HepG2 (cell line): ENCODE measurements at regions not wholly inside any gene's neighbourhood (a gene's known extent, or its start where the extent isn't known, plus 50 kb on each side); places are given as distances from the start of the nearest gene placed in this dataset.

Experiments used
- ATAC-seq: fragments of 200-7000 bp; cut with Tn5 transposase; 3 replicates; pipeline ENCODE4 v1.9.1; 2020; ENCODE audit warnings: mild to moderate bottlenecking, moderate library complexity
- BruUV-seq: library from RNA; stranded (reverse); fragments of 400-500 nt; replicated peaks from 2 replicates; lab custom pipeline; 2021; lab: Mats Ljungman, UMichigan
- CTCF ChIA-PET: fragments of 300-600 bp; formaldehyde crosslinking; extraction: SDS; loops from one replicate; lab custom pipeline; 2021; ENCODE audit warnings: low total read pairs, inconsistent platforms, low intra/inter-chr PET ratio; lab: Yijun Ruan, JAX
- POLR2A ChIA-PET: fragments of 350-600 bp; sonication (Branson Sonifier 250); formaldehyde crosslinking; loops from one replicate; lab custom pipeline; 2020; ENCODE audit warnings: antibody characterized with exemption, inconsistent platforms; lab: Yijun Ruan, JAX
- DNase-seq: peaks from one replicate; pipeline ENCODE4 v3.0.0-alpha.2; 2015; ENCODE audit warnings: low spot score
- FAIRE-seq: peaks from 3 replicates; lab custom pipeline; 2011; peaks lifted over from hg19 to GRCh38; lab: Jason Lieb, UNC
- H2AFZ ChIP-seq: one replicate; pipeline ENCODE4 v1.6.1; 2011; ENCODE audit warnings: low read length, inconsistent platforms
- H3K27ac ChIP-seq: fragments of 300-600 bp; 3 replicates; pipeline ENCODE4 v1.8.0; 2011; ENCODE audit warnings: mixed run types, mild to moderate bottlenecking, mixed read lengths, low read length, inconsistent platforms; ENCODE audit not compliant: insufficient read depth; ENCODE audit errors: extremely low read length
- H3K27me3 ChIP-seq, 2 experiments: fragments of 200-600 bp in 1 of 2; 2 replicates in 1 of 2; 3 replicates in 1 of 2; pipeline versions ENCODE4 v1.6.0 to v1.8.0; 2011; ENCODE audit warnings: low read length in 2 of 2, mild to moderate bottlenecking in 2 of 2, moderate library complexity in 2 of 2, inconsistent platforms in 1 of 2; ENCODE audit not compliant: insufficient read depth in 2 of 2, control insufficient read depth in 1 of 2
- H3K36me3 ChIP-seq, 2 experiments: fragments of 200-600 bp in 1 of 2; replicated peaks in 1 of 2; 2 replicates in 1 of 2; 3 replicates in 1 of 2; pipeline versions ENCODE4 v1.5.1 to v1.8.0; 2011; ENCODE audit warnings: low read length in 2 of 2, inconsistent platforms in 1 of 2; ENCODE audit not compliant: insufficient read depth in 2 of 2, control insufficient read depth in 1 of 2
- H3K4me1 ChIP-seq: 2 replicates; pipeline ENCODE4 v1.5.1; 2012; ENCODE audit warnings: low read length, inconsistent platforms; ENCODE audit not compliant: insufficient read depth
- H3K4me2 ChIP-seq: 2 replicates; pipeline ENCODE4 v1.6.0; 2011; ENCODE audit warnings: low read depth, low read length, inconsistent platforms
- H3K4me3 ChIP-seq, 3 experiments: fragments of 200-600 bp in 1 of 3; sonication (generic), shearing (Covaris generic) in 1 of 3; replicated peaks in 1 of 3; 2 replicates each; pipeline ENCODE4 v1.5.1; 2011 to 2016; ENCODE audit warnings: low read length in 3 of 3, inconsistent platforms in 2 of 3, low read depth in 2 of 3, mild to moderate bottlenecking in 2 of 3, control low read depth in 1 of 3, mixed read lengths in 1 of 3; ENCODE audit not compliant: insufficient read depth in 1 of 3
- H3K79me2 ChIP-seq: one replicate; pipeline ENCODE4 v1.6.1; 2011; ENCODE audit warnings: low read length, inconsistent platforms; ENCODE audit not compliant: insufficient read depth
- H3K9ac ChIP-seq: 2 replicates; pipeline ENCODE4 v1.6.0; 2011; ENCODE audit warnings: mild to moderate bottlenecking, low read depth, low read length, inconsistent platforms; ENCODE audit not compliant: insufficient read depth
- H3K9me3 ChIP-seq: 2 replicates; pipeline ENCODE4 v1.5.1; 2012; ENCODE audit warnings: mild to moderate bottlenecking, low read length
- H4K20me1 ChIP-seq: 2 replicates; pipeline ENCODE4 v1.6.0; 2011; ENCODE audit warnings: inconsistent platforms, mild to moderate bottlenecking, low read length, moderate library complexity; ENCODE audit not compliant: insufficient read depth
- FOSL2 ChIP-seq: sonication (generic); formaldehyde crosslinking; IDR thresholded peaks from 2 replicates; pipeline ENCODE4 v1.4.0; 2020; ENCODE audit warnings: missing genetic modification reagents
- JARID2 ChIP-seq: sonication (generic); formaldehyde crosslinking; IDR thresholded peaks from 2 replicates; pipeline ENCODE4 v1.8.1; 2023; ENCODE audit warnings: missing genetic modification reagents, inconsistent platforms; ENCODE audit not compliant: insufficient replicate concordance
- JUN ChIP-seq: sonication (generic); formaldehyde crosslinking; IDR thresholded peaks from 2 replicates; pipeline ENCODE4 v1.4.0; 2020; ENCODE audit warnings: mild to moderate bottlenecking, missing genetic modification reagents
- NCOA1 ChIP-seq: sonication (generic); formaldehyde crosslinking; IDR thresholded peaks from 2 replicates; pipeline ENCODE4 v1.9.0; 2021; ENCODE audit warnings: missing genetic modification reagents
- PPARG ChIP-seq: conservative IDR thresholded peaks from 2 replicates; pipeline ENCODE4 v1.6.1; 2016; ENCODE audit warnings: missing biosample characterization, missing genetic modification reagents
- RNF2 ChIP-seq: fragments of 450-650 bp; conservative IDR thresholded peaks from 2 replicates; pipeline ENCODE4 v1.6.1; 2016; ENCODE audit warnings: low read depth
- ZBTB7B ChIP-seq: sonication (generic); formaldehyde crosslinking; IDR thresholded peaks from 2 replicates; pipeline ENCODE4 v1.4.0; 2020; ENCODE audit warnings: missing genetic modification reagents
- ZFP1 ChIP-seq: IDR thresholded peaks from 2 replicates; pipeline ENCODE4 v1.6.1; 2016
- ZNF383 ChIP-seq: sonication (generic); formaldehyde crosslinking; IDR thresholded peaks from 2 replicates; pipeline ENCODE4 v1.4.0; 2020; ENCODE audit warnings: missing genetic modification reagents, mild to moderate bottlenecking, borderline replicate concordance
- ZNF549 ChIP-seq: sonication (generic); formaldehyde crosslinking; IDR thresholded peaks from 2 replicates; pipeline ENCODE4 v1.5.0; 2020; ENCODE audit warnings: missing genetic modification reagents
- ZNF557 ChIP-seq: sonication (generic); formaldehyde crosslinking; IDR thresholded peaks from 2 replicates; pipeline ENCODE4 v1.4.0; 2020; ENCODE audit warnings: missing genetic modification reagents
- ZNF580 ChIP-seq: IDR thresholded peaks from 2 replicates; pipeline ENCODE4 v1.6.1; 2016; ENCODE audit warnings: low read depth, borderline replicate concordance
- ZNF800 ChIP-seq: sonication (generic); formaldehyde crosslinking; IDR thresholded peaks from 2 replicates; pipeline ENCODE4 v1.4.0; 2020; ENCODE audit warnings: missing genetic modification reagents
- ZZZ3 ChIP-seq: sonication (generic); formaldehyde crosslinking; IDR thresholded peaks from 2 replicates; pipeline ENCODE4 v1.4.0; 2020; ENCODE audit warnings: missing genetic modification reagents, mild to moderate bottlenecking, borderline replicate concordance
- WGBS: methylation state at CpG from one replicate; pipeline ENCODE4 v1.1.6; 2017; ENCODE audit warnings: low lambda C conversion rate; 5-methylcytosine and 5-hydroxymethylcytosine counted together
- in situ Hi-C: cut with HindIII; loops from 2 replicates; pipeline ENCODE4 v1.10.0; 2017; ENCODE audit warnings: low pct_unique_long_range_greater_than_20kb; ENCODE audit not compliant: extremely low pct_ligation_motif_present
- intact Hi-C: fragments of 100-400 bp; cut with micrococcal nuclease; formaldehyde crosslinking; loops from one replicate; pipeline ENCODE4 v1.10.0; 2022; ENCODE audit not compliant: unreplicated experiment
- TF ChIP-seq, protein P1 (sequence below): sonication (generic); formaldehyde crosslinking; IDR thresholded peaks from 2 replicates; pipeline ENCODE4 v1.4.0; 2020; ENCODE audit warnings: missing genetic modification reagents

DNA sequence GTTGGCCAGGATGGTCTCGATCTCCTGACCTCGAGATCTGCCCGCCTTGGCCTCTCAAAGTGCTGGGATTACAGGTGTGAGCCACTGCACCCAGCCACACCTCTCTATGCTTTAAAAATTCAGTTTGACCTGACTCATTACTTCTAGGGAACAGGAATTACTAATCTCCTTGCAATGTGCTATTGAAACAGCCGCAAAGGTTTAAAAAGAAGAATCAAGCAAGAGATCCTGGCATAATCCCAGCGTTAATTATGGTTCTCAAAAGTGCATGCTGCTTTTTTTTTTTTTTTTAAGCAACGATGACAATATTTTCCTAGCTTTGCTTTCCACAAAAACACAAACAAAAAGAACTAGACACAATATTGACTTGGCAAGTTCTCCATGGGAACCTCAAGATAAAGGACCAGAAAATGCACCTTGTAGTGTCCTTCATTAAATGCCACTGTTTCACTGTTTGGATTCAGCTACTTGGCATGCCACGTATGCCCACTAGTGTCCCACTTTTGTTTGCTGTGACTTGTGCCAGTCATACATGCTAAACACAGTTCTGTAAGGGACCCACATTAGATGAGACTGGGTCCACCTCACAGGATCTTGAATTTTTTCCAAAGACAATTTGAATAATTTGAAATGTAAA is 112.6 kb upstream of the PPARGC1A start:
- in situ Hi-C loops: no loop called here
- H2AFZ ChIP-seq: no peak overlapping the region
- H3K27ac ChIP-seq: no peak overlapping the region
- H3K4me1 ChIP-seq: peaks cover 3% of the 10 kb centered on the region
- no peaks in the 10 kb centered on the region for H4K20me1 ChIP-seq
- POLR2A ChIA-PET: no interaction called here
- TF ChIP-seq FOSL2 (CRISPR knock-in tag): no peak
- TF ChIP-seq, protein P1, sequence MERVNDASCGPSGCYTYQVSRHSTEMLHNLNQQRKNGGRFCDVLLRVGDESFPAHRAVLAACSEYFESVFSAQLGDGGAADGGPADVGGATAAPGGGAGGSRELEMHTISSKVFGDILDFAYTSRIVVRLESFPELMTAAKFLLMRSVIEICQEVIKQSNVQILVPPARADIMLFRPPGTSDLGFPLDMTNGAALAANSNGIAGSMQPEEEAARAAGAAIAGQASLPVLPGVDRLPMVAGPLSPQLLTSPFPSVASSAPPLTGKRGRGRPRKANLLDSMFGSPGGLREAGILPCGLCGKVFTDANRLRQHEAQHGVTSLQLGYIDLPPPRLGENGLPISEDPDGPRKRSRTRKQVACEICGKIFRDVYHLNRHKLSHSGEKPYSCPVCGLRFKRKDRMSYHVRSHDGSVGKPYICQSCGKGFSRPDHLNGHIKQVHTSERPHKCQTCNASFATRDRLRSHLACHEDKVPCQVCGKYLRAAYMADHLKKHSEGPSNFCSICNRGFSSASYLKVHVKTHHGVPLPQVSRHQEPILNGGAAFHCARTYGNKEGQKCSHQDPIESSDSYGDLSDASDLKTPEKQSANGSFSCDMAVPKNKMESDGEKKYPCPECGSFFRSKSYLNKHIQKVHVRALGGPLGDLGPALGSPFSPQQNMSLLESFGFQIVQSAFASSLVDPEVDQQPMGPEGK (CRISPR knock-in tag): no peak
- TF ChIP-seq ZNF383 (CRISPR knock-in tag): no peak
- TF ChIP-seq ZFP1 (CRISPR knock-in tag): no peak
- TF ChIP-seq JUN: no peak
- no peak for TF ChIP-seq ZBTB7B (CRISPR knock-in tag)
- no peak for TF ChIP-seq RNF2
- TF ChIP-seq NCOA1 (CRISPR knock-in tag): no peak
- TF ChIP-seq ZNF580 (CRISPR knock-in tag): no peak
- TF ChIP-seq ZNF557 (CRISPR knock-in tag): no peak
- no peak for TF ChIP-seq ZNF549 (CRISPR knock-in tag)
- no peak for TF ChIP-seq JARID2 (CRISPR knock-in tag)
- no peak for TF ChIP-seq ZNF800 (CRISPR knock-in tag)
- TF ChIP-seq ZZZ3 (CRISPR knock-in tag): no peak
- no peak for TF ChIP-seq PPARG
- intact Hi-C loops: no loop called here
- CTCF ChIA-PET: no interaction called here
- no peak overlapping the region for H3K4me3 ChIP-seq
- DNase-seq (no peak), FAIRE-seq (no peak), ATAC-seq (no peak)
- WGBS: 23% methylated on average over 5 of the region's 7 CpGs
- no peak overlapping the region for H3K9ac ChIP-seq
- H3K79me2 ChIP-seq: no peaks in the 10 kb centered on the region
- H3K27me3 ChIP-seq: no peaks in the 10 kb centered on the region
- H3K4me2 ChIP-seq: no peak overlapping the region
- no peaks in the 10 kb centered on the region for H3K9me3 ChIP-seq
- BruUV-seq: no TSS peak
- H3K36me3 ChIP-seq: no peaks in the 10 kb centered on the region
